HG03442 (cell line): ENCODE measurements at regions not wholly inside any gene's neighbourhood (a gene's known extent, or its start where the extent isn't known, plus 50 kb on each side); places are given as distances from the start of the nearest gene placed in this dataset.

Experiments
- ATAC-seq: cut with Tn5 transposase; IDR thresholded peaks from one replicate; pipeline ENCODE4 v1.9.1; 2021; ENCODE audit warnings: mild to moderate bottlenecking, moderate library complexity; ENCODE audit not compliant: unreplicated experiment

DNA sequence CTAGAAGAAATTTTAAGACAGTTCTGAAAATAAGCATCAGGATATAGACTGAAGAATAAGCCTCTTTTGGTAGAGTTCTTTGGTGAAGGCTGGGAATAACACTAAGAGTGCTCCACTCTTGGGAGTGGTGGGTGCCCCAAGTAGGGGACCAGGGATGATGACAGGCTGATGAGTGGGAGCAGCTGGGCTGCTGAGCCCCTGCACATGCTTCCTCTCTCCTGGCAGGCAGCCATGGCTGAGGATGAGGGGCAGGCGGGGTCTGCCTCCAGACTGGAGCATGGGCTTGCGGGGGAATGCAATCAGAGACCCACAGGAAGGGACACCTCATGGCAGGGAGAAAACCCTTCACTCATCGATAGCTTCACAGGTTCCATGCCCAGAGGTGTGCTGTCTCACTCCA is 72.6 kb upstream of the RORA start:
- no peak for ATAC-seq

DNA sequence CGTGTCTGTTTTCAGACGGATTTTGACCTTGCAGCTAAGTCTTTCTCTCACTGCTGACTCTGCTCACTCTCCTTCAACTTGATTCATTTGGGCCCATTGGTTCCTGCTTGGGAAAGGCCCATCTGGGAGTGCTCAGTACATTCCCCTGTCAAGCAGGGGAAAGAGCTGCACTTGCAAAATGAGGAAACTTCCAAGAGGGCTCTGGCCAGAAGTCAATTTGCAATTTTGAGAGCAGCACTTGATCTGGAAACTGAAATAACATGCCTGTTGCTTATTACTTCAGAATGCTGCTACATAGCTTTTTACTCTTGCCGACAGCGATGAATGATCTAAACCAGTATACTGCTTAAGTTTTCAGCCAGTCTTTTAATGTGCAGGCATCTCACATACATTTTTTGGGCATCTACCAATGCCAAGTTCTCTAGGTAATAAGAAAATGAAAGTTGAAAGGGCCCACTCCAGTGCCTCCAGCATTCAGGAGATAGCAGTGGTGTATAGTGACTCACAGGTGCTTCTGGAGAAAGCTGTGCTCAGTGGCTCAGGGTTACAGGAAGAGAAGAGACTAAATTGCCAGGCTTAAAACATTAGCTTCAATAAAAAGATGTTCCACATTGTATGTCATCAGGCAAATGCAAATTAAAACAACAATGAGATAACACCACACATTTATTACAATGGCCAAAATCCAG is 70.1 kb upstream of the RORA start:
- no peak for ATAC-seq

DNA sequence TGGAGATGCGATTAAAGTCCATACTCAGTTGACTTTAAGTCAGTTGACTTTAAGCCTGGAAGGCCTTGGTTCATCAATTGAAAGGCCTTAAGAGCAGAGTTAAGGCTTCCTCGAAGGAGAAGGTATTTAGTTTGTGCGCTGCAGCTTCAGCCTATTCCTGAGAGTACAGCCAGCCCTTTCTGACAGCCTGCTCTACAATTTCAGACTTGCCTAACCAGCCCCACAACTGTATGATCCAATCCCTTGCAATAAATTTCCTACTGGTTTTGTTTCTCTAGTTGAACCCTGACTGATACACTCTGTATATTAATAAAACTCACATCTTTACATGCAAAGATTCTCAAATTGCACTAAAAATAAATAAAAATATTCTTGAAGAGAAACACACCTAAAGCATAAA is 66.1 kb upstream of the RORA start:
- no peak for ATAC-seq

DNA sequence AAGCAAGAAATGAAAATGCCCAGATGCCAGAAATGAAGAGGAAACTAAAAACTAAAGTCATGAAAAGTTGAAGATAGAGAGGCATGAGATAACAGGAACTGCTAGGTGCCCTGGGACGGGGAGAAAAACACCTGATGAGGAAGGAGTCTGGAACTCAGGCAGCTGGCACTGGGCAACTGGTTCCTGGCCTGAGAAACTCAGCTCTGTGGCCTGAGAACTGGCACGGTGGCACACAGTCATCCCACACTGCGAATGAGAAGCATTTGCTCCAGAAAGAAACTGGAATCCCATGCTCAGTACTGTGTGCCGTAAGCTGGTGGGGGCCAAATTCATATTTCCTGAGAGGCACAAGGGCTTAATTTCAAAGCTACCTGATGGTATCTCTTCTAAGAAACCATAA is 53.6 kb upstream of the RORA start:
- ATAC-seq: no peak

DNA sequence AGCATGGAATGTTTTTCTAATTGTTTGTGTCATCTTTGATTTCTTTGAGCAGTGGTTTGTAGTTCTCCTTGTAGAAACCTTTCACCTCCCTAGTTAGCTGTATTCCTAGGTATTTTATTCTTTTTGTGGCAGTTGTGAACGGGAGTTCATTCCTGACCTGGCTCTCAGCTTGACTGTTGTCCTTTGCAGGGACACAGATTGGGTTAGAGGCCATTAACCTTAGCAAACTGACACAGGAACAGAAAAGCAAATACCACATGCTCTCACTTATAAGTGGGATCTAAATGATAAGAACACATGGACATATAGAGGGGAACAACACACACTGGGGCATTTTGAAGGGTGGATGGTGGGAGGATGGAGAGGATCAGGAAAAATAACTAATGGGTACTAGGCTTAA is 52.2 kb upstream of the RORA start:
- ATAC-seq: no peak
